GM18868 (cell line): ENCODE measurements at regions not wholly inside any gene's neighbourhood (a gene's known extent, or its start where the extent isn't known, plus 50 kb on each side); places are given as distances from the start of the nearest gene placed in this dataset.

Source experiments
- ATAC-seq: cut with Tn5 transposase; IDR thresholded peaks from one replicate; pipeline ENCODE4 v1.9.1; 2021; ENCODE audit warnings: mild to moderate bottlenecking, moderate library complexity; ENCODE audit not compliant: unreplicated experiment

DNA sequence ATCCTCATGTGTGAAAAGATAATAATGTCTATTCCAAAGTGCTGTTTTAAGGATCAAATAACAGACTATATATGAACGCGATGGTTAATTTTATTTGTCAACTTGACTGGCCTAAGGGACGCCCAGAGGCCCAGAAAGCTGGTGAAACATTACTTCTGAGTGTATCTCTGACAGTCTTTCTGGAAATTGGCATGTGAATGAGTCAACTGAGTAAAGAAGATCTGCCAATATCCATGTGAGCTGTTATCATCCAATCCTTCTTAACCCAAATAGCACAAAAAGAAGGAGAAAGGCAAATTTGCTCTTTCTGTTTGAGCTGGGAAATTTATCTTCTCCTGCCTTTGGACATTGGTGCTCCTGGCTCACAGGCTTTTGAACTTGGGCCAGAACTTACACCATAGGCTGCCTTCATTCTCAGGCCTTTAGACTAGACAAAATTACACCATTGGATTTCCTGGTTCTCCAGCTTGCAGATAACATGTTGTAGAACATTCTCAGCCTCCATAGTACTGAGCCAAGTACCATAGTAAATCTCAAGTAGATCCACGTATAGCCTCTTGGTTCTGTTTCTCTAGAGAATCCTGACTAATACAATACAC is 114.7 kb upstream of the DOCK10 start:
- no peak for ATAC-seq

DNA sequence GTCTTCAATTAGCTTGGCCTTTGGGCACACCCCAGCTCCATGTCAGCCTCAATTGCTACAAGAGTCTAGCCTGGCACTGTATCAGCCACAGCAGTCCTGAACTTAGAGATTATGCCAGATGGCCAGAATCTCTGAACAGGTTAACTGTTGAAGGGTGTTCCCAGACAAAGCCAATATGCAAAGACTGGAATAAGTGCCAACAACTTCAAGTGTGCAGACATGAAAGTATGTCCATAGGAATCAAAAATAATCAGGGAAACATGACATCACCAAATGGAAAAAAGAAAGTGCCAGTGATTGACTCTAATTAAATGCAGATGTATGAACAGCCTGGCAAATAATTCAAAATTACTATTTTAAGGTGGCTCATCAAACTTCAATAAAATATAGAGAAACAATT is 98.5 kb upstream of the DOCK10 start:
- ATAC-seq = no peak

DNA sequence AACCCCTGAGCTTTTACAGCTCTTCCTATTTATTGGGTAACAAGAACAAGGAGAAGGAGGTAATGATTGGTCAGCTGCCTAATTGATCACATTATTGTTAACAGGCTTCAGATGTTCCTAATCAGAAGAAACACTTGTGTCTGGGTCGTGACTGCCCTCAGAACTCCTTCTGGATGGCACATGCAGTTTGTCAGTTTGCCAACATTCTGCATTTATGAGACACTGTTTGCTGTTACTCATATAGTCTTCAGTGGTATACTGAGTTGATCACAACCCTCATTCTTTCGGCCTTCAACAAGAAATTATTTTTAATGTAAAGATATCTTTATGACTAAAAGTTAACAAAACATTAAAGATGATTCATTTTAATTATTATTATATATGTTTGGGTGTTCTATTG is 95.7 kb upstream of the DOCK10 start:
- ATAC-seq = no peak

DNA sequence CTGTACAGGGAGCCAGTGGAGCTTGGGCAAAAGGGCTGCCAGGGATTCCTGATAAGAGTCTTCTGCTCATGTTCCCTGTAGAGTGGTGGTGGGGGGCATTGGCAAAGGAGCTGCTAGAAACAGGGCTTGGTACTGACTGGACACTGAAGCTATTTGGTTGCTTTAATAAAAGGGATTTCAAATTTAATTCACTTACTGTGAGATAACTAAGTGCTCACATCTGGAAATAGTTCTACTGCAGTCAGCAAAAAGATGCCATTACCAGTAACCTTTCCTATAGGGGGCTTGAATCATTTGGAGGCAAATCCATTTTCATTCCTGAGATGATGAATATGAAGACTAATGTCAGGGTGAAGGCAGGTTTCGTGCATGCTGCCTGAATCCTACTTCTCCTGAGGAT is 94.3 kb upstream of the DOCK10 start:
- ATAC-seq = no peak

DNA sequence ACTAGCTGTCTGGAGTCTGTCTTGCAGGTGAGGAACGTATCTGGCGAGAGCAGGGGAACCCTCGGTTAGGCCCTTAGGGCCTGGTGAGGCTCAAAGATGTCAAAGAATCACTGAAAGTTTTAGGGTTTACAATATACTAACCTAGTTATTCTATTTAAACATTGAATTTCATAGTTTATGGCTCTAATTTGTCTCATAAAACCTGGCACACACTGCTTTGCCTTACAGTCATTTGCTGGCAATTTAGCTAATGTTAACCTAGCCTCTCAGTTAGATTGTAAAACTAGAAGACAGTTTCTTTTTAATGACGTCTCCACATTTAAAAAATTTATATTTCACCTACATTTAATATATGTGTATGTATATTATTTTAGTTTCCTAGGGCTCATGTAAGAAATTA is 89.6 kb upstream of the DOCK10 start:
- no peak for ATAC-seq

DNA sequence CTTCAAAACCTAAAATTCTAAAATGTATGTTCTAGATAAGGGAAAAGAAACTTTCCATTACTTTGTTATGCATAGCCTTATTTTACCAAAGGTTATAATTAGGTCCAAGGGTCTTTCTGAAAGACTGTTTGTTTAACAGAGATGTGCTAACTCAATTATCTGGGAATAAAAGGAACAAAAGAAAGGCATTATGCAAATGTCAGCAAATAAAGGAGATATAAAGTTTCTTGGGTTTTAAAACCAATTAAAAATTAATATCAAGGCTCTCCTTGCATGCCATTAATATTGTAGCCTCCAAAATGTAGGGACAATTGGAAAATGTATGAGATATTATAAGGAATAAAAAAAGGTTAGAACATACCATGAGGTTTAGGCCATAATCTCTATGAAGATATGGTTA is 87.8 kb upstream of the DOCK10 start:
- ATAC-seq = no peak

DNA sequence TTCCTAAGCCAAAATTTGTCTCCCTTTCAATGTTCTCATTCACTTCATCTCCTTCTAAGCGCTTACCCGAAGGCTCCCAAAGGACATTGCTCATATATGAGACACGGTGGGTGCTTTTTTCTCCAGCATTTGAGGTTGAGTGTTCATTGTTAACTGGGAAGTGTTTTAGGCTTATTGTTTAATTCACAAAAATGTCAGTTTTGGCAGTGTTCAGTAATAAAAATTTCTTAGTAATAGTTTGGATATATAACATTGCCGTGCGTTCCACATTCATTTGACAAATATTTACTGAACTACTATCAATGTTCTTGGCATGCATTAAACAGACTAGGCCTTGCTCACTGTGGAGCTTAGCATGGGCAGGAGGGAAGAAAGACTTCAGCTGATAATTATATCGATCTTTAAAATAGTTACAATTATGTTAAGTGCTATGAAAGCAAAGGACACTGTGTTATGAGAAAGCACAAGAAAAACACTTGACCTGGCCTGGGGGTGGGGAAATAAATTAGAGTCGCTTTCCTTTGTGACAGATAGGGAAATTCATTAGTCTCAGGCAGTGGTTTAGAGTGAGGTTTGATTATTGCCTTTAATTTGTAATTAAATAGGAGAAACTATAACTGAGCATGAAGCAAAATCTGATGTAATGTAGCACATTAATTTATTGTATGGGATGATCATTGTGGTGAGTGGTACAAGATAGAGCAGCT is 82.2 kb upstream of the DOCK10 start:
- no peak for ATAC-seq

DNA sequence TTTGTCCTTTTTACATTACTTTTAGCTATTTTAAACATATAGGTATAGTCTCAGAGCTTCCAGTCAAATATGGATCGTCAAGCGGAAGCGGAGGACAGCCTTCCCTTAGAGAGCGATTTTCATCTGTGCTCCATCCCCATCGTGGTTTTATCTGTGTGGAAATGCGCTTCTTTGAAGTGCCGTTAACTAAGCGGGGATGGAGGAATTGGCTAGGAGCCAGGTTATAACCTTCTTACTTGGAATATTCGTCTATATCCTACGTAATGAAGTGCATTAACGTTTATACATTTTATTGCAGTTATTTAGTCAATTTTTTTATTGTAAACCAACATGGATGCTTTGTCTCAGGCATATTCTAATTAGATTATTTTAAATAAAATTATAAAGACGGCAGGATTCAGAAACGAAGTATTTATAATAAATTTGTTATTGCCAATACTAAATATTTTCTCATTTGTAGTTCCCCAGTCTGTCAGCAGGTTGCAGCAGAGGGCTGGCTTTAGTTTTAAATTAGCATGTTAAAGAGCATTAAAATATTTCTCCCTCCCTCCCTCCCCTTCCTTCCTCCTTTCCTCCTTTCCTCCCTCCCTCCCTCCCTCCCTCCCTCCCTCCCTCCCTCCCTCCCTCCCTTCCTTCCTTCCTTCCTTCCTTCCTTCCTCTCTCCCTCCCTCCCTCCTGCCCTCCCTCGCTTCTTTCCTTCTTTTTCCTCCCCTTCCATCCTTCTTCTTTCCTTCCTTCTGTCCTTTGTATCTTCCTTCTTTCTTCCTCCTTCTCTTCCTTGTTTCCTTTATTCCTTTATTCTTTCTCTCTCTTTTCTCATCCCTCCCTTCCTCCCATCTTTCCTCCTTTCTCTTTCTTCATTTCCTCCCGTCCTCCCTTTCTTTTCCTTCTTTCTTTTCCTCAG is 80.6 kb upstream of the DOCK10 start:
- ATAC-seq = peak; percentile 62

DNA sequence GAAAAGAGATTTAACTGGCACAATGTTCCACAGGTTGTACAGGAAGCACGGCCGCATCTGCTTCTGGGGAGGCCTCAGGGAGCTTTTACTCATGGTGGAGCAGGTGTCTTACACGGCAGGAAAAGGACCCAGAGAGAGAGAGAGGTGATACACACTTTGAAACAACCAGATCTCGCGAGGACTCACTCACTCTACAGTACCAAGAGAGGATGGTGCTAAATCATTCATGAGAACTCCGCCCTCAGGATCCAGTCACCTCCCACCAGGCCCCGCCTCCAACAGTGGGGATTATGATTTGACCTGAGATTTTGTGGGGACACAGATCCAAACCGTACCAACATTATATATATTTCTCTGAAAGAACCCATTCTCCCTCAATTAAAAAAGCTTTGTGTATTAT is 79.7 kb upstream of the DOCK10 start:
- ATAC-seq = no peak

DNA sequence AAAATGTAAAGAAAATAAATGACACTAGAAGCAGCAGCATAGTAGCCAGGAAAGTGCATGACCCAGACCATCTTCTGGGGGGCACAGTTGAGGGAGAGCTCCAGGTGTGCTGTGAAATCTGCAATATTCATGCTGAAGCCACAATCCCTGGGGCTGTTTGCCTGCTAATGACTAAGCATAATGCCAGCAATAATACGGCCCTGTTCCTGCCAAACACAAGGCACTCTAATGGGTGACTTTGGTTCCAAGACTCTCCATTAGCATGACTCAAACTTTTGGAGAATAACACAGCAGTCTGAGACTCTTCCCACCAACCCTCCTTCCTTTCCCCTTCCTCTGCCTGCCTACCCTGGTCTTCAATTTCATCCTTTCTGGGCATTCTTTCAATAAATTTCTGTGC is 77.9 kb upstream of the DOCK10 start:
- no peak for ATAC-seq

DNA sequence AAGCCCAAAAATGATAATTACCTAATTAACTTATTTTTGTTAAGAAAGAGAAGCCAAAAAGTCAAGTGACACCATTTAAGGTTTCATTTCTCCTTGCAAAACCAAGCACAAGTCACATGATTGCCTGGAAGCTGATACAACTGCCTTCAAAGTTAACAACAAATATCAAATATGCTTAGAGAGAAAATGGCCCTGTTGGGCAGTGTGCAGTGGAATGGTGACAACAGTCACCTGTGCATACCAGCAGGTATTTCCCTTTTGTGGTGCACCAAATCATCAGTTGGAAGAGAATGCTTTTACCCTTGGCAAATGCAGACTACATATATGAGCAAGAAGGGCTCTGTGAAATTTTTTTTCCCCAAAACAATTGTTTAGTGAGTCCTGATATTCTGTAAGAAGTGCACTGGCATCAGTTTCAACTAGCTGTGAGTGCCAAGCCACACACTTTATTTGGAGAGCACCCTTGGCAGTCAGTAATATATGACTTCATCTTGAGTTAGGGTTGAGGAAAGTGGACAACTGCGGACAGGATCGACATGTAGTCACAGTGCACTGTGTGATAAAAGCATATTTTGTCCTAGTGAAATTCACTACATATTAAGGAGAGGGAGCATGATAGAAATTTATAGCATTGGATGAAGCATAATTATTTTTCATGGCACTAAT is 74.9 kb upstream of the DOCK10 start:
- no peak for ATAC-seq

DNA sequence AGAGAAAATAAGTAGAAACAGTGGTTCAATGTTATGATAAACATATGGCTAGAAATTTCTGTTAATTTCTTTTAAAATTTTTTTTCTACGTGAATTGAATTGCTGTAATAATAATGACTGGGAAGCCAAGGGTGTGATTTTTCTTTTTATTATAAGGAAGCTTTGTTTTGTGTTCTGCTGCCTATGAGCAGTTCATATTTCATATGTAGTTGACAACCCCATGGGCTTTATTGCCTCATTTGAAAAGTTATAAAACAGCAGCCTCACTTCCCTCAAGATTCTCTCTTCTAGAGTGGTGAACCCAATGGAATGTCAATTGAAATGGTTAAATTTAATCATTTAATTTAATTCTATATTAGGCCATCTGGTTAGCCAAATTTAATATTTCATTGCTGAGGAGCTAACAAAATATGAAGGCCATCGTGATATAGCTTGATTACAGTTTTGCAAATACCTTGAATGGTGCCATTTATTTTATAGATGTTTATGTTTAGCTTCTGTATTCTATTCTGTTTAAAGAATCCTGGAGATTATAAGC is 72.6 kb upstream of the DOCK10 start:
- no peak for ATAC-seq

DNA sequence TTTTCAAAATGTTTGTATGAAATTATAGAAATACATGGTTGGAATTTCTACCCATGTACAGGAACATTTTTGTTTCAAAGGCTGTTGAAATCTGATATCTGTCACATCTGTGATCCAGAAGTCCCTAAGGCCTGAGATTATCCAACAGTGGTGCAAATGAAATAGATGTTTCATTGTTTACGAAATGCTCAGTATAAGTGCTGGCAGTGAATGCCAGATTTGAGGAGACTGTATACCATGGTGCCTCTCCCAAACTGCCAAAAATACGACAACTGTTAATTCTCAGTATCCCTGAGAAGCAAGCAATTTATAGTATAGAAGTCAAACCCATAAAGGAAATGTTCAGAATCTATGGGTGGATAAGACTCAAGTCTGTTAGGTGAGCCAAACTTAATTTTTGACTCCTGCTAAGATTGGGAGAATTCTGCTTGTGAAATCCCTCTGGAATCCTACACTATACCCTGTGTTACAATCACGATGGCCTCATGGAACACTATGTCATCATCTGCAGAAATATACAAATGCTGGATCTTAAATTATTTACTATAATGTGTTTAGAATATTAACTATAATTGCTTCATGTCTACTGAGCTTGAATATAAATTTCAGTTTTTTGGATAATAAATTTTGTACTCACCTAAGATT is 71.2 kb upstream of the DOCK10 start:
- ATAC-seq = no peak

DNA sequence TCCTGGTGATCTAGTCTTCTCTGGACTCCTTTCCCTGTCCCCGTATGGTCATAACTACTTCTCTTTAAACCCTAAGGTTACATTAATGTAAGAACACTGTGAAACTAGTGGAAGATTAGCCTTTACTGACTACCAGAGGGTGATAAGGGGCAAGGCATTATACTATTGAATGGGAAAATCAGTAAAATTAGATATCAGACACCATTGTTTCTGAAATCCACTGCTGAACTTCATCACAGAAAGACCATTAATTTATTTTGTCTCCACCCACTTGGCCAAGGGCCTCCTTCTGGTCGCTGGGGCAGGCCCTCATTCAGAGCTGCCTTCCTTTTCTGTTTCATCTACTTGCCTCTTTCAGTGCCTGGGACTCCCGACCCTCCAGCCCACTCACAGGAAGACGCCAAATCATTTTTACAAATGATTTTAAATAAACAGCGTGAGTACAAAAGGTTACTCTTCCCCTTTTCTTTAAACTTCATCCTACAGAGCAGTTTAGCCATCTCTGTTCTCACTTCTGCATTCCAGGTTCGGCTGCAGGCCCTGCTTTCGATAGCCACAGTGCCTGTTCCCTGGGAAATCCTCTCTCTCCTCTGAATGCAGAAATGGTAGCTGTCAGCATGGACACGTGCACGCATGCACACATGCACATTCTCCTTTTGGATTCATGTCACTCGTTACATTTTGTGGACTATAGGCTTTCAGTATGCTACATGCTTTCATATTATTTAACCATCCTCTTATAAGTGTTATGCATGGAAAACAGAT is 70.3 kb upstream of the DOCK10 start:
- ATAC-seq = peak; percentile 78

DNA sequence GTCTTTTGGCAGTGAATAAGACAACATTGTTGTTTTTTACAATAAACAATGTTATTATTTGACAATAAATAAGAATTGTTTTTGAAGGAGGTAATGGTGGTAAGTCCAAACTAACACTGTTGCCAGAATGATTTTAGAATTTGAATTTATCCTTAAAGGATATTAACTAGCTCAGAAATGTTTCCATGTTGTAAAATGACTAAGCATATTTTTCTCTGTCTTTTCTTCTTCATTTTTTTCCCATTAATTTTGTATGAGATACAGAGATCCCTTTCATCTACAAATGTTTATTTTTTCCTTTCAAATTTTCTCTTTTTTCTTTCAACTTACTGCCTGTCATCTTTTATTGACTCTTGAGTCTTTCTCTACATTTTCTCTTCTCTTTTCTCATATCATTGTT is 66.5 kb upstream of the DOCK10 start:
- no peak for ATAC-seq

DNA sequence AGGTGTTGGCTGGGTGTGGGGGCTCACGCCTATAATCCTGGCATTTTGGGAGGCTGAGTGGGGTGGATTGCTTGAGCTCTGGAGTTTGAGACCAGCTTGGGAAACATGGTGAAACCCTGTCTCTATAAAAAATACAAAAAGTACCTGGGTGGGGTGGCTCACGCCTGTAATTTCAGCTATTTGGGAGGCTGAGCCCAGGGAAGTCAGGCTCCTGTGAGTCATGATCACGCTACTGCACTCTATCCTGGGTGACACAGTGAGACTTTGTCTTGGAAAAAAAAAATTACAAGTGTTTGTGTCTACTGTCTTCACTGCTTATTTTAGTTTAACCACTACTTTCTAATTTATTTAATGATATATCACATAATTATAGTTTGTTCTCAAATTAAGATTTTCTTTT is 62.7 kb upstream of the DOCK10 start:
- no peak for ATAC-seq

DNA sequence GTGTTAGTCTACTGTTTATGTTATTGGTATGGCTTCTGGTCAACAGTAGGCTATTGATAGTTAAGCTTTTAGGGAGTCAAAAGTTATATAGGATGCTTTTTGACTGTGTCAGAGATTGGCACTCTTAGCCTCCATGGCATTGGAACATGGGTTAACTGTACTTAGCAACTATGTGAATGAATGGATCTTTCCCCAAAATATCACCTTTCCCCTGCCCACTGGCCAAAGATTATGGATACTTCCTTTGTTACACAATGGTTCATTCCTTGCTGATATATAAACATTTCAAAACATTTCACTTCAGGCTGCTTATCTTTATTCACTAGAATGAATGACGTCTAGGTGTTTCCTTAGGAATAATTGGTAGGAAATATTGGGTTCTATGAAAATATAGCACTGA is 62.1 kb upstream of the DOCK10 start:
- no peak for ATAC-seq

DNA sequence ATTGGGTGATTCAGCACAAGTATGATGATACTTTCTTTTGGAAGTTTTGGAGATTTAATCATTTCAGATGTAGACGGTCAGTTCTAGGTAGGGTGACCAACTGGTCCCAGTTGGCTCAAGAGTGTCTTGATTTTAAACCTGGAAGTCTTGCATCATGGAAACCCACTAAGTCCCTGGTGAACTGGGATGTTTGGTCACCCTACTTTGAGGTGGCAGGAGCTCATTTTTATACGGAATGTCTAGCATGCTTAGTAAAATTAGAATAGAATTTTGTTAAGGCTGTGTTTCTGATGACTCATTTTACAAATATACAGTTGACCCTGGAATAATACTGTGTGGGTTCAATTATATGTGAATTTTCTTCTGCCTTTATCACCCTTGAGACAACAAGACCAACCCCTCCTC is 61.5 kb upstream of the DOCK10 start:
- ATAC-seq = no peak

DNA sequence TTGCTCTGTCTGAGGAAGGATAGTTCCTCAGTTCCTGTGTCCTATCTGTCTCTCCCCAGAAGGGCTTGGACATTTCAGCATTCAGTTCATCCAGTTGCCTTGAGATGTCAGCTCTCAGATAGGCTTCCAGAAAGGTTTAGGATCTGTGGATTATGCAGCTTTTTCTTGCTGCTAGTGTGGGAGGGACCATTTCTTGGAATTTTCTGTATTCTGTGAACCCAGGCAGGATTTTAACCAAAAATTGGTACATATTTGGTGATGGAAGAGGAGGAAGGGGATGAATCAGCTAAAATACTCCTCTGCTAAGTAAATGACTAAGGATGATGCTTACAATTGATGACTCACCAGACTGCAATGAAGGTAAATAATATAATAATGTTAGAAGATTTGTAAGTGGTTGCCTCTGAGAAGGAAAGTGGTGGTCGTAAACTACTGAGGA is 58.6 kb upstream of the DOCK10 start:
- no peak for ATAC-seq

DNA sequence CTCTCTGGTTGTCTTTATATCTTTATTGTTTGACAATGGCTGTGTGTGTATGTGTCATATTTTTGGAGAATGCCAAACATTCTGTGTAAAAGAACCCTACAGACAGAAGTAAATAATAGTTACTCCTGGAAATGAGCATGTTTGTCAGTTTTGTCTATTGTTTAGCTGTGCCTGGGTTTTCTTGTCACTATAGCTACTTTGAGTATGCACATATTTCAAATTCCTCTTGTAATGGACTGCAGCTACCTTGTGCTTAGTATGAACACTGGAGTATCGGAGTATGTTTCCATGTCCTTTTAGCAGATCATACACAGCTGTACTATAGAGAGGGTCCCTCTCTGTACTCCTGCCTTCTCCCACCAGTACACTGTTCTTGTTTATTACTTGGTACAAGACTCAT is 58.0 kb upstream of the DOCK10 start:
- no peak for ATAC-seq
